ENCODE measurements at regions not wholly inside any gene's neighbourhood (a gene's known extent, or its start where the extent isn't known, plus 50 kb on each side); places are given as distances from the start of the nearest gene placed in this dataset.

DNA sequence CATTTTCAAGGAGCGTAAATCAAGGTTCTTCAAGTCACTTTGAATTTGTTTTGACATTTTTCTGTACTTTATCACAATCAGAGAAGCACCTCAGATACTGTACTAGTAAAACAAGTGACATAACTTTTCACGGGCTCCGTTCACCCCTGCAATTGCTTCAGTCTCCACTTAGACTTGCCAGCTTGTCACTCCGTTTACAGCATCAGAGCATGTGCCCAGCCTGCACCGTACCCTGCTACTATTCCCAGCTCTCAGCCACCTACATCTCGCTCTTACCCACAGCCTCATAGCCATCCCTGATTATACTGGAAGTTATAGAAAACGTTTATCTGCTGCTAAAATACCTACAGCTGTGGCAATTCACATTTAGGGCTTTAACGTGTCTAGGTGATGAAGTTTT, 135.3 kb upstream of the TENM3 start:
- no peak for DNase-seq

GRCh38 chr4:182111586-182111985, 131.6 kb upstream of the TENM3 start:
- DNase-seq, result no peak

- no peak for DNase-seq
Observed at GRCh38 chr4:182113779-182114178, 129.4 kb upstream of the TENM3 start.

DNA sequence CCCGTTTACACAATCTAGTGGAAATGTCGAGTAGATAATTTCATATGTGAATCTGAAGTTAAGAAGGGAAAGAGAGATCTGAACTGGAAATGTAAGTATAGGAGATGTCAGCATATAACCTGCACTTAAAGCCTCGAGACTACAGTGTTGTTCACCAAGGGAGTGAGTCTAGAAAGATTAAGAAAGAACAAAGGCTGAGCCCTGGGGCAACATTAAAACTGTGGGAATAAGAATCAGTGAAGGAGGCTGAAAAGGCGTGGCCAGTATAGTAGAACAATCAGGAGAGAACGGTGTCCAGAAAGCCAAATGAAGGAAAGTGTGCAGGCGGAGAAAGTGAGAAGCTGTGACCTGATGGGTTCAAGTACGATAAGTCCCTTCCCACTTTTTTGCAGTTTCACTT, 118.8 kb upstream of the TENM3 start:
- DNase-seq, result no peak

DNA sequence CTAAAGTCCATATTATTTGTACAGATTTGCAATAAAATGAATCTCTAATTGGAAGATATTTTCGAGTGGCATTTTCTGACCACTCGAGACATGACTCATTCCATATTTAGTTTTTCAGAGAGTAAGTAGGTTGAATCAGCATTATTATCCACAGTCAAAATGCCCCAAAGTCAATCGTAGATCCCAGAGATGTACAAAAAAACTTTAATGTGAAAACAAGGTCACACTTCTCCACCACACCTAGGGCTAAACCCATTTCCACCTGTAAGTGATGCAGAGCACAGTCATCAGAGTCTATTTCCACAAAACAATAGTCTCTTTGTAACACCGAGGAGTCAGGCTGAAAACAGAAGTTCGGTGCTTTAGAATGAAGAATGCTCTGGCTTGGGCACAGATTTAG, 117.1 kb upstream of the TENM3 start:
- DNase-seq, result no peak

DNA sequence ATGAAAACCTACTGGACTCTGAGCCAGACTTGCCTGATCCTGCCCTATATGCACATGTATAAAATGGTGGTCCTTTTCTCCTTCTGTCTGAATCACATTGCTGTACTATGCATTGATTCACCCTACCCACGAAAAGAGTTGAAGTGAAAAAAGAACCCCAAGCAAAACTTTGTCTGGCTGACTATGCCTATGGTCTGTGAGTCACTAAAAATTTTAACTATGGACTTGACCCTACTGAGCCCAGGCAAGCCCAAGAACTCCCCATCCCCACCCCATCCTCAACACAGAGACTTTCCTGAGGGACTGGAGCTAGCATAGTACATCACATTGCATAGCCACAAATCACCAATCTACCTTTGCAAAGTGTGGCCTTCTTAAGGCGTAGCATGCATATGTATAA, 116.6 kb upstream of the TENM3 start:
- DNase-seq, result no peak

- no peak for DNase-seq
Observed at GRCh38 chr4:182133033-182133432, 110.2 kb upstream of the TENM3 start.

GRCh38 chr4:182134261-182134660, 108.9 kb upstream of the TENM3 start:
- DNase-seq, result no peak

GRCh38 chr4:182136201-182136600, 107.0 kb upstream of the TENM3 start:
- no peak for DNase-seq

- no peak for DNase-seq
Observed at GRCh38 chr4:182137343-182137742, 105.9 kb upstream of the TENM3 start.

GRCh38 chr4:182139491-182139890, 103.7 kb upstream of the TENM3 start:
- no peak for DNase-seq

DNA sequence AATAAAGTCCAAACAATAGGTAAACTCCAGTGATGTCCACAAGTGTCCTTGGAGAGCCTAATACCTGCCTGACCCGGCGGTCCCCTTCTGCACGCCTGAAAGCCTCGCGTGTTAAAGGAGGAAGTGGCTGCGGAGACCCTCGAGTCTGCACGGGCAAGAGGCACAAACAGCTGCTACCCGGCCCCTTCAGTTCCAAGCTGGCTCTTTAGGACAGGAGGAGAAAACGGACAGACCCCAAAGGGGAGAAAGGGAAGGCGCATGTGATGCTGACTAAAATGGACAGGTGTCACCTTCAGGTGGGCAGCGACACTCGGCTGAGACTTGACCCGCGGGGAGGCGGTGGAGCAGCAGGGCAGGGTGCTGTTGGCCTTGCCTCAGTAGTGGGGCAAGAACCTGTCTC, 102.7 kb upstream of the TENM3 start:
- DNase-seq, result no peak

- no peak for DNase-seq
Observed at GRCh38 chr4:182141061-182141460, 102.1 kb upstream of the TENM3 start.

DNA sequence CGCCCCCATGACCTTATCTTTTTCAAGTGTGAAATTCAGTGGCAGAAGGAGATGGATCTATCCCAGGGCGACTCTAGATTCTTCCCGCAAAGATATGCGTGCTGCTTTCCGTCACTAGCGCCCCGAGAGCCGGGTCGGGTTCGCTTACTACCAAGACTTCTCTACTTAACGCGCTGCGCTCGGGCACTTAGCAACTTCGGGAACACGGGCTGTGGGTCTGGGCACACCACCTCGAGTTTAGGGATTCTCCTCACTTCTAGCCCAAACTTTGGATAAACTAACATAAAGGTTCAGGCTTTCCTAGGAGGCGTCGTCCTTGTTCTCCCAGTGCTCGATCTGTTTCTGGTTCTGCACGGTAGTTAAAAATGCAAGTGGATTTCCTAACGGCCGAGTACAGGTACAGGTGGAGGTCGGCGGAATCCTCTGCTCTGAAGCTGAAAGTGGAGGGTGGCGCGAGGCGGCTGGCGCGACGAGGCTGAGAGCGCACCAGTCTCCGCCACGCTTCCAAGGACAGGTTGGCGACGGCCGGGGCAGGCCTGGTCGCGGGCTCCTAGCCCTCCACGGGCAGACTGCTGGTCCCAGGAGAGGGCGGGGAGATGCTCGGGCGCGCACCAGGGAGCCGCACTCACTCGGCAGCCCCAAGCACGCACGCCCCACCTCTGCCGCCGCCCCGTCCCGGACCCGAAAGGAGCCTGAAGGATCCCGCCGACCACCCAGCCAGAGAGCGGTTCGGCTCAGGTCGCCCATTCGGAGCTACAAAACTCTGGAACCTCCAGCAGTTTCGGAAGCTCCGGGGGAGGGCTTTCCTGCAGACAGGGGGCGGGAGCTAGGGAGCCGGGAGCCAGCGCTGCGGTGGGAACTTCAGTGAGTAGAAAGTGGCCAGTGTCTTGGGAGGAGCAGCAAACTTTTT, 100.8 kb upstream of the TENM3 start:
- no peak for DNase-seq

- DNase-seq, result no peak
Observed at GRCh38 chr4:182143086-182143821, 99.9 kb upstream of the TENM3 start.

- DNase-seq, result no peak
Observed at GRCh38 chr4:182143822-182144625, 99.2 kb upstream of the TENM3 start.

DNA sequence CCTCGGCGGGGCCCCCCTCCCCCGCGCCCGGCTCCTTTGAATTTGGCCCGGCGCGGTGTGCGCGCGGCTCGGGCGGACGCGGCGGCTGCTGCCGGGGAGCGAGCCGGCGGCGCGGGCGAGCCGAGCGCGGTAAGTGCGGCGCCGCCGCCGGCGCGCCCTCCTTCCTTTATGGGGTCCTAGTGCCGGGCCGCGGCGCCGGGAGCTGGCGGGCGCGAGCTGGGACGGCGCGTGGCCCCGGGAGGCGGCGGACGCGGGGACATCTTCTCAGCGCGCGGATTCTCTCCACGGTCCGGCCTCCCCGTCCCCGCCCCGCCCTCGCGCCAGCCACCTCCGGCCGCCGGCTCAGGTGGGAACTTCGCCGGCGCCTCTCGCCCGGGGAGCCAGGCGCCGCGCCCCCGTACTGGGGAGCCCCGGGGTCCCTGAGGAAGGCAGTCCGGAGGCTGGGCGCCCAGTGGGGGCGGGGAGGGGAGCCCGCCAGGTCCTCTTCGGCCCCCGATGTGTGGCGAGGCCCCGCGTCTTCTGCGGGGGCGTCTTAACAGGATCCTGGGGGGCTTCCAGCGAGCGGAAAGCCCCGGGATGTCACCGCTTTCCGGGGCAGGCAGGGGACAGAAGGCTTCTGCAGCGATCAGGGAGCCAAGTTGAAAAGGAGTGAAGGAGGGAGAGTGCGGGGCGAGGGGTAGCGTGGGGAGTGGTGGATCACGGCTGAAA, 98.4 kb upstream of the TENM3 start:
- DNase-seq, result no peak

- no peak for DNase-seq
Observed at GRCh38 chr4:182145334-182145905, 97.8 kb upstream of the TENM3 start.

GRCh38 chr4:182147391-182147790, 95.8 kb upstream of the TENM3 start:
- no peak for DNase-seq

DNA sequence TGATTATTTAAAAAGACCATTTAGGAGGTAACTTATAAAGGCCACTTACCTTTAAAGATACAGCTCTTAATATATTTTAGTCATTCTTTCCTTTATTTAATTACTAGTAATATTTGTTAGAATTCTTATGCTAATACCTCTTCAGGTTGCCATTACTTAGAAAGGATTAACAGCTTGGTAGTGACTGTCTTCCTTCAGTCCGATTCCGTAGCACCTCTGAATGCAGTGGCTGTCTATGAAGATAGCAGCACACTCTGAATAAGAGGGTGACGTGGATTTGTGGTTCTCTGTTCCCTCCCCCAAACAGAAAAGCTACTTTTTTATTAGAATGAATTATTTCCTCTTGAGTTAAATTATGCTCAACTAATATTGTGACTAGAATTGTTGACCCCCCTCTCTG, 92.6 kb upstream of the TENM3 start:
- no peak for DNase-seq

GRCh38 chr4:182155806-182156205, 87.4 kb upstream of the TENM3 start:
- DNase-seq, result no peak

DNA sequence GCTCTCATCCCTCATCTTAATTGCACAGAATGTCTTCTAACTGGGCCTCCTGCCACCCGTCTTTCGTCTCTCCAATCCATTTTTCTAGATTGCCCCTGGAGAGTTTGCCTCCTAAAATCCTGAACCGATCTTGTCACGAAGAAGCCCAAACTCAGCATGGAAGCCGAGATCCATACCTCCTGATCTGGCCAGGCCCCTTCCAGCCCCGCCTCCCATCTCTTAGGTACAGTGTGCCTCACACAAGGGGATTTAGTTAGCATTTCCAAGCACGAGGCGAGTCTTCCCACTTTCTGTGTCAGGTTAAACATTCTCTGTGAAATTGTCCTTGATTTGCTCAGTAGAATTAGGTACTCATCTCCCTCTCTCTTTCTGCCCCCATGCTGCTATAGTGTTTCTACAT, 80.0 kb upstream of the TENM3 start:
- DNase-seq, result no peak
